ENCODE measurements at regions not wholly inside any gene's neighbourhood (a gene's known extent, or its start where the extent isn't known, plus 50 kb on each side); places are given as distances from the start of the nearest gene placed in this dataset.
"Not testable (repeated sequence)": the region's sequence is repeated elsewhere in the genome, so short reads cannot be mapped to it uniquely, and the experiment has no call there.

GRCh38 chr4:36613142-36613541 lies 331.7 kb downstream of the DTHD1 start:
- not testable (repeated sequence) for TF ChIP-seq ZNF274 (IDR thresholded peaks at IDR 0.05; ENCODE audit: low read depth, low read length); SUZ12 (IDR thresholded peaks at IDR 0.05; ENCODE audit: extremely low read depth, insufficient read depth, insufficient read length); YY1 (IDR thresholded peaks at IDR 0.05; ENCODE audit: insufficient read depth, insufficient read length)

All from NT2/D1 (cell line).